VCaP (cell line): ENCODE measurements at regions not wholly inside any gene's neighbourhood (a gene's known extent, or its start where the extent isn't known, plus 50 kb on each side); places are given as distances from the start of the nearest gene placed in this dataset.

Source experiments
- H3K27ac ChIP-seq: fragments of 450-650 bp; 2 replicates; pipeline ENCODE4 v1.5.1; 2017
- CTCF ChIP-seq: fragments of 450-650 bp; conservative IDR thresholded peaks from 2 replicates; pipeline ENCODE4 v1.5.1; 2017; ENCODE audit warnings: mild to moderate bottlenecking, moderate library complexity

DNA sequence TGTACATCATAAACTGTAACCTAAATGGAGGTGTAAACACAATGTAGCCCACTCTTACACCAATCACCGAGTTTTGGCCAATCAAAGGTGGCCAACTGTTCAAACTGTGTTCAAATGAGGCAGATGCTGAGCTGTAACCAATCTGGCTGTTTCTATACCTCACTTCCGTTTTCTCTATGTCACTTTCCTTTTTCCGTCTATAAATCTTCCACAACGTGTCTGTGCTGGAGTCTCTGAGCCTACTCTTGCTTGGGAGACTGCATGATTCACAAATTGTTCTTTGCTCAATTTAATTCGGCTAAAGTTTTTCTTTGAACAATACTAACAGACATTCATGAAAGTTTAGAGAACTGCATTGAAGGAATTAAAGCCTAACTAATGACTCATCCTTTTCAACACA is 547.1 kb upstream of the USP15 start:
- no peak overlapping the region for H3K27ac ChIP-seq
- no peak for TF ChIP-seq CTCF

DNA sequence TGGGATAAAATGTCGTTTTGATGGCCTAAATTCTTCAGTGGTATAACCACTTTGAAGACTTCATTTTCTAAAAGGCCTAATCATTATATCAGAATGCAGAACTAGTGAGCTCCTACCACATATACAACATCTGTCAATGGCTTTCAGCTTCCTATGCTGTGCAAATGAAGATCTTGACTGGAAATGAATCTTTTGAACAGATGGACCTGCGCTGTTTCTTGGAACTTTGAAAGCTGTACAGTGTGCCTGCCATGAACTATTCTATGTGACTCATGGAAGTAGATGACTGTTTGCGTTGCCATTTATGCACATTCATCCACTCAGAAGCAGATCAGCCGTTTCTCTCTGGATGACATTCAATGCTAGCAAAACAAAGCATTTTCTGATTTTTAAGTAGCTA is 542.2 kb upstream of the USP15 start:
- H3K27ac ChIP-seq = no peak overlapping the region
- TF ChIP-seq CTCF = no peak

- TF ChIP-seq CTCF = no peak
- no peak overlapping the region for H3K27ac ChIP-seq
Measured at GRCh38 chr12:61739925-61740324, 520.3 kb upstream of the USP15 start.

DNA sequence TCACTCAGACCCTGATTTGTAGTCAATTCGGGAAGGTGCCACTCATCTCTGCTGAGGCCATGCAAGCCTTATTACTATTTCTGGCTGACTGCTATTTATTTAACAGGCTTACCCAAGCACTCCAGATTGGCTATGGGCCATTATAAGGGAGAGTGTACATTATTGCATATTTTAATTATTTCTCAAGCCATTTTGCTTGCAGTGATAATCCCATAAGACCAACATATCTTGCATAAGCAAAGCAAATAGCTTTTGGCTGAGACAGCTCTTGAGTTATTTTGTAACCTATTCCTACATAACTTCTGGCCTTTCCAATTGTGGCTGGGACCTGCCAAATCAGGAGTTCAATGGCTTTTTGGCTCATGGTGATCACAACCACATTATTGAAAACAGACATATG is 509.6 kb upstream of the USP15 start:
- no peak for TF ChIP-seq CTCF
- H3K27ac ChIP-seq = no peak overlapping the region

GRCh38 chr12:61754214-61754613 is 506.0 kb upstream of the USP15 start:
- no peak overlapping the region for H3K27ac ChIP-seq
- no peak for TF ChIP-seq CTCF

GRCh38 chr12:61757831-61758505 is 502.2 kb upstream of the USP15 start:
- no peak overlapping the region for H3K27ac ChIP-seq
- no peak for TF ChIP-seq CTCF

DNA sequence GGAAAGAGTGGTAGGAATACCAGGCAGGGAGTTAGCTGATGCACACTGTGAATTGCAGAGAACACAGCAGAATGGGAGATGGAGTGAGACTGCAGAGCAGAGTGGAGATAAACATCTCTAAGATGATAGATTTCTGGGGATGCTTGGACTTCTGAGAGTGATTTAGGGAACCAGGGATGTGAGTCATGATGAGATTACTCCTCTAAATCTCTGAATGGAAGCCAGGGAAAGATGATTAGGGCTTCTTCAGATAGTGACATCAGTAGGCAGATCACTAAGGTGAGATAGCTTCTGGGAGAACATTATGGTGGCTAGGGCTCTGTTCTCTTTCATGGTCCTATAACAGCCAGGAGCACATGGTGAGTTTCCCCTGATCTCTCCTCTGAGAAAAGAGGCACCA is 501.5 kb upstream of the USP15 start:
- H3K27ac ChIP-seq = no peak overlapping the region
- no peak for TF ChIP-seq CTCF
